HG02885 (cell line): ENCODE measurements at regions not wholly inside any gene's neighbourhood (a gene's known extent, or its start where the extent isn't known, plus 50 kb on each side); places are given as distances from the start of the nearest gene placed in this dataset.

Experiments used
- ATAC-seq: cut with Tn5 transposase; IDR thresholded peaks from one replicate; pipeline ENCODE4 v1.9.1; 2021; ENCODE audit warnings: mild to moderate bottlenecking; ENCODE audit not compliant: unreplicated experiment, poor library complexity

DNA sequence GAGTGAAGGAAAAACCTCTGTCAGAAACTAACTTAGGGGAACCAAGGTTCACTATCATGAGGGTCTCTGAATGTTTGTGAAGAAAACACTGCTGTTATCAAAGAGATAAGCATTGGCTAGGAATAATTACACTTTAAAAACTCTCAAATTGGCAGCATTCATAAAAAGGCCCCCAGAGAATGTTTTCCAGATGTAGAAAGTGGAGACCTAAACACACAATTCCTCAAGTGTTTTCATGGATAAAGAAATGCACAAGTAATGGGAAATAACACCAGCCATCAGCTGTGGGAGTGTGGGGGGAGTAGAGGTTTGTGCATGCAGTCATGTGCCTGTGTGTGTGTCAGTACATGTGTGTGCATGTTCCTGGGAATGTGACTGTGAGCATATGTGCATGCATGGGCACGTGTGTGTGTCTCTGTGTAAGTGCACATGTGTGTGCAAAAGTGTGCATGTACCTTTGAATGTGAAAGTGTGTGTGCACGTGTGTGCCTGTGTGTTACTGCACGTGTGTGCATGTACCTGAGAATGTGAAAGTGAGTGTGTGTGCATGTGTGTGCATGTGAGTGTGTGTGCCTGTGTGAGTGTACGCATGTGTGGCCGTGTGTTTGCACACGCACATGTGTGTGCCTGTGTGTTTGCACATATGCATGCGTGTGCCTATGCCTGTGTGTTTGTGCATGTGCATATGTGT is 854.3 kb upstream of the SALL3 start:
- no peak for ATAC-seq

DNA sequence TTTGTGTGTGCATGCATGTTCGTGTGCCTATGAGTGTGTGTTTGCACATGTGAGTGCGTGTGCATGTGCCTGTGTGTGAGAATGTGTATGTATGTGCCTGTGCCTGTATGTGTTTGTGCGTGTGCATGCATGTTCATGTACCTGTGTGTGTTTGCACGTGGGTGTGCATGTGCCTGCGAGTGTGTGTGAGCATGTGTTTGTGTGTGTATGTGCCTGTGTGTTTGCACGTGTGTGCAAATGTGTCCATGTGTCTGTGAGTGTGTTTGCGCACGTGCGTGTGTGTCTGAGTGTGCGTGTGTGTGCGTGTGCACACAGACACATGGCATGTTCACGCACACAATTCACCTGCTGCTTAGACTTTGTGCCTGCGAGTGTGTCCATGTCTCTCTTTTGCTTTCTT is 853.5 kb upstream of the SALL3 start:
- no peak for ATAC-seq

DNA sequence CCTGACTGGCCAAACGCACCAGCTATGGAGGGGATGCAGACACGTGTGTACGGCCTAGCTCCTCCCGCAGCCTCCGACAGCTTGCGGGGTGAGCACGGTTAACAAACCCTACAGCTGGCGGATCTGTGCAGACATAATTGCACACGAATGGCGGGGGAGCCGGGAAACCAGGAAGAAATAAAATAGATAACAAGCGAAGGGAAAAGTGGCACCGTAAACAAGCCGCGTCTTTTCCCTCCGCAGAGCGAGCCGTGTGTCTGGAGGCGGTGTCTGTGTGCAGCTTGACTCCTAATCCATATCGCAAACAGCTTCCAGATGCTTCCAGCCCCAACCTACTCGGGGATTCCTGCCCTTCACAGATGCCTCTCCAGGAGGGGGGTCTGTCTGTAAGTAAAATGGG is 853.1 kb upstream of the SALL3 start:
- no peak for ATAC-seq

DNA sequence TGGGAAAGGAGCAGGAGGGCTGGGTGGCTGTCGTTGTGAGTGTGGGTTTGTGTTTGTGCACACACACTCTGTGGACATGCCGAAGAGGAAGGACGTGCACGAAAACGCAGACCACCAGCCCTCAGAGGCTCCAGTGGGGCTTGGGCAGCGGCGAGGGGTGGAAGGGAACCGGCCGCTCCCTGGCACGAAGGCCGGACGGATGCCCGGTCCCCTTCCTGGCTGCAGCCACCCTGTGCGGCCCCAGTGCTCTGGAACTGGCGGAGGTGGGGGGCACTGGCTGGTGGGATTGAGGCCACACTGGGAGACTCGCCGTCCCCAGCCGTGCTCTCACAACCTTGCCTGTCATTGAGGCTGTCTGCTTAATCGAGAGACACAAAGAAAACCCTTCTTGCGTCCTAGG is 852.6 kb upstream of the SALL3 start:
- ATAC-seq: no peak

DNA sequence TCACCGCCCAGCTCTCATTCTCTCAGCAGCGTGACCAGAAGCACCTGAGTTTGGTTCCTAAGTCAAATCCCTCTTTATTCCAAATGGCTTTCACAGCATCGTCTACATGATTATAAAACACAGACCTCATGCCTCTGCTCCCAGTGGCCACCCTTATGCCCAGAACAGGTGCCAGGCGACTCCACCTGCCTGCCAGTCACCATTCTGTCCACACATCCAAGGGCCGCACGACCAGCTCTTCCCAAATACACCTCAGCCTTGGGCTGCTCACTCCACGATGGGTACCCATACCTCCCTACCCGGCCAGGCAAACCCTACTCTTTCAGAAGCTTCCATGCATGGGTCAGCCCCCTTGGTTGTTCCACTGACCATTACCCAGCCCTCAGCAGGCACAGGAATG is 851.6 kb upstream of the SALL3 start:
- no peak for ATAC-seq

DNA sequence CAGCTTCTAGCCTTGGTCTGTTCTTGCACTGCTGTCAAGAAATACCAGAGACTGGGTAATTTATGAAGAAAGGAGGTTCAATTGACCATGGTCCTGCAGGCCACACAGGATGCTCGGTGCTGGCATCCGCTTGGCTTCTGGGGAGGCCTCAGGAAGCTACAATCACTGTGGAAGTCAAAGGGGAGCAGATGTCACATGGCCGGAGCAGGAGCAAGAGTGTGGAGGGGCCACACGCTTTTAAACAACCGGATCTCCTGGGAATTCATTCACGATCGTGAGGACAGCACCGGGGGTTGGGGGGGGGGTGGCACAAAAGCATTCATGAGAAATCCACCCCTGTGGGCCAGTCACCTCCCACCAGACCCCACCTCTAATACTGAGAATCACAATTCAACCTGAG is 850.4 kb upstream of the SALL3 start:
- no peak for ATAC-seq

DNA sequence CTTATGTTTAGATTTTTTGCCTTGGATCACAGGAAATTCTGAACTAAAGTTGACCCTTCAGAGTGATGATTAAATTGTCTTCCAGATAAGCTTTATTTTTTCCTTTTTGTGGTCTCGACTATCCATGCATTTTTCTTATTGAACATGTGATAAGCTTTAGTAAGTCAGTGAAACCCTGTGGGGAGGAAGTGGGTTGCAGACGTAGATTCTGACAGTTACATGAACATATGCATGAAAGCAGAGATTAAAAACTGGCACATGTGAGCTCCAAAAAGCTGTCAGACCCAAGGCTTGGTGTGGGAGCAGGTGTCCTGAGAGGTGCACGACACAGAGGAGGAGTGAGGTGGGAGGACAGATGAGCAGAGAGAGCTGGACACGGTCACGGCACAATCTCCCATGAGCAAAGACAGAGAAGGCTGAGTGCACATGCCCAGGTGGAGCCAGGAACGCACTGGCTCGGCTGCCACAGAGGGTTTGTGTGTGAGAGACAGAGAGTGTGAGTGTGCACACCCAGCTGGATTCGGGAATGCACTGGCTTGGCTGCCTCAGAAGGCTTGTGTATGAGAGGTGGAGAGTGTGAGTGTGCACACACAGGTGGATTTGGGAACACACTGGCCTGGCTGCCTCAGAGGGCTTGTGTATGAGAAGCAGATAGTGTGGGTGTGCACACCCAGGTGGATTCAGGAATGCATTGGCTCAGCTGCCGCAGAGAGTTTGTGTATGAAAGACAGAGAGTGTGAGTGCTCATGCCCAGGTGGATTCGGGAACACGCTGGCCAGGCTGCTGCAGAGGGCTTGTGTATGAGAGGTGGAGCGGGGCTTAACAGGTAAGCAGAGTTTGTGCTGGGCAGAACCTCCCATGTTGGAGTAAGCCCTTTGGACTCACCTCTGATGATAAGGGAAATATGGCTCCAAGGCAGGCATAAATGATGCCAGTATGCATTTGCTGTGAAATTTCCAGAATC is 849.1 kb upstream of the SALL3 start:
- no peak for ATAC-seq

DNA sequence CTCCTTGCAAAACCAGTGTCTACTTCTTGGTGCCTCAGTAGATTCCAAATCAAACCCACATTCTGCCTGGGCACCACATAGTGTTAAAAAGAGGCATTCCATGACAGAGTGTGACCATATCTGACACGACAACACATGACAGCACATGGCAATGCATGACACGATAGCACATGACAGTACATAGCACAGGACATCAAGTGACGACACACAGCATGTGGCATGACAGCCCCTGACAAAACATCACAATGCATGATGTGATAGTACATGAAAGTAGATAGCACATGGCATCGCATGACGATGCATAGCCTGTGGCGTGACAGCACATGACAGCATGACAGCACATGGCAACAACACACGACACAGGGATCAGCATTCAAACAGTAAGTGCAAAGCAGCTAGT is 845.9 kb upstream of the SALL3 start:
- no peak for ATAC-seq

DNA sequence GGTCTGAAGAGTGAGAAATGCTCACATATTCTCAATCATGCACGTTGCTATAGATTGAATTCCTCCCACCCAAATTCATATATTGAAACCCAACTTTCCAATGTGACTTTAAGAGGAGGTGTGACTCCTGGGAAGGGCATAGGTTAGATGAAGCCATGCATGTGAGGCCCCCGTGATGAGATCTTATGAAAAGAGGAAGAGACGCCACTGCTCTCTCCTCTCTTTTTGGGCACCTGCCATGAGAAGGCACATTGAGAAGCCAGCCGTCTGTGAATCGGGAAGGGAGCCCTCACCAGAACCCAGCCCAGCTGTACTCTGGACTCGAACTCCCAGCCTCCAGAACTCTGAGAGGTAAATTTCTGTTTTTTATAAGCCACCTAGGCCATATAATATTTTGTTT is 842.6 kb upstream of the SALL3 start:
- no peak for ATAC-seq

DNA sequence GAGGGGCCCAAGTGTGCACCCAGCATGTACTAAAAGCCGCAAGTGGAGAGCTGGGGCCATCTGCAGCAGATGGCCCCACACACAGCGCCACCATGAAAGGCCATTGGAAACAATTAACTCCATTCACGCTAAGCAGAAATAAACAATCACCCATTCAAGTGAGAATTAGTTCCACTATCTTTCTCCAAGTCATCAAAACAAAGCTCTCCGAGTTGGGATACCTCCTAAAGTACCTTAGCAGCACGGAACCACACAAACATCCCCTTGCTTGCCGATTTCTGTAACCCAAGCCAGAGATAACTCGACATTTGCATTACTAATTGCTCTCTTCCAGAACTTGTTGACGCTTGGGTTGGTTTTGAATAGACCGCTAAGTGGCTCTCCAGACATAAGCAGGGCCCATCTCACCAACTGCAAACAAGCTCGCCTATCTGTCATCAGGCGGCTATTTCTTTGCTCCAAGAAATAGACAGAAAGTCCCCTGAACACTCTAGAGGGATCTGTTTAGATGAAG is 840.6 kb upstream of the SALL3 start:
- no peak for ATAC-seq

DNA sequence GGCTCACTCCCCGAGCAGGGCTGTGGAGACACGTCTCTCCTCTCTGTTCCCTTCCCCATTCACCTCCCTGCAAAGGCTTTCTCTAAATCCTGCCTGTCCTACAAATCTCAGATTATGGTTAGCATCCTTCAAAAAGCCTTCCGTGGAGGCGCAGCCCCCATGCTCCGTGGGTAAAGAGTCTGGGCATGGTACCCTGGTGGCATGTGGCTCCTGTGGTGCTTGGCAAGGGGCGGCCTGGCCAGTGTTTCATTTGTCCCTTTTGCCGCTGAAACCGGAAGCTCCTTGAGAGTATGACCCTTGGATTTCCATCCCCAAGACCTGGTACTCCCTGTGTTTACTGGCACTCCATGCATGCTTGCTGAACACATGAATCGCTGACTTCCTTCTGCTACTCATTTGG is 839.3 kb upstream of the SALL3 start:
- ATAC-seq: no peak

DNA sequence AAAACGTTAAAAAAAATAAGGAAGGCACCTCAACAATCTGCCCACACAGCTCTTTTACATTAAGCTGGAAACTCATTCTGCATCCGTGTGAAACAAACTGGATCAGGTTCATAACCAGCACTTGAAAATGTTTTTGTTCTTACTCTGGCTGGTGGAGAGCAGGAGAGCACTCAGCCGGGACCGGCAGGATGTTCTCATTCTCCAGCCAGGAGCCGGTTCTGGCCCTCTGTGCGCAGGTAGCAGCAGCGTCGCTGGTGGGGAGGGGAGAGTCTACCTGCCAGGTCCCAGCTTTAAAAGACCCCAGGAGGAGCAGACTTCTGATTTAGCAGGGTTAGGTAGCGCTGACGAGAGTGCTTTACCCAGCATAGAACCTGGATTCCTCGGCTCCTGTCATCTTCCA is 834.9 kb upstream of the SALL3 start:
- no peak for ATAC-seq

DNA sequence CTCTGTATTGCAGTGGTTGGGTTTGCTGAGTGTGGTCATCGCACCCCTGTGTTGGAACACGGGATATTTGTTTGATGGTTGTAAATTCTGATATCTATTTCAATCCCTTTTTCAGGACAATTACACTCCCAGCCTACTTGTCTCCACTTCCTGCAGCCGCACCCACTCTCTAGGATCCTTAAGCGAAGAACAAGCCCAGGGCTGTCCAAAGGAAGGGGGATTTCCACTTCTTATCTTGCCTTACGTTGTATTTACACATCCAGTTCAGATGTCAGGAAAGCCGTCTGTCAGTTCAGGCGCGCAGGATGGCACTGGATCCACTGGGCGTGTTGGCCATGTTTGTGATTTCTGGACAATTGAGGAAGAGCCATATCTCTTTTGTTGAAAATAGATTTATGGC is 834.5 kb upstream of the SALL3 start:
- no peak for ATAC-seq

DNA sequence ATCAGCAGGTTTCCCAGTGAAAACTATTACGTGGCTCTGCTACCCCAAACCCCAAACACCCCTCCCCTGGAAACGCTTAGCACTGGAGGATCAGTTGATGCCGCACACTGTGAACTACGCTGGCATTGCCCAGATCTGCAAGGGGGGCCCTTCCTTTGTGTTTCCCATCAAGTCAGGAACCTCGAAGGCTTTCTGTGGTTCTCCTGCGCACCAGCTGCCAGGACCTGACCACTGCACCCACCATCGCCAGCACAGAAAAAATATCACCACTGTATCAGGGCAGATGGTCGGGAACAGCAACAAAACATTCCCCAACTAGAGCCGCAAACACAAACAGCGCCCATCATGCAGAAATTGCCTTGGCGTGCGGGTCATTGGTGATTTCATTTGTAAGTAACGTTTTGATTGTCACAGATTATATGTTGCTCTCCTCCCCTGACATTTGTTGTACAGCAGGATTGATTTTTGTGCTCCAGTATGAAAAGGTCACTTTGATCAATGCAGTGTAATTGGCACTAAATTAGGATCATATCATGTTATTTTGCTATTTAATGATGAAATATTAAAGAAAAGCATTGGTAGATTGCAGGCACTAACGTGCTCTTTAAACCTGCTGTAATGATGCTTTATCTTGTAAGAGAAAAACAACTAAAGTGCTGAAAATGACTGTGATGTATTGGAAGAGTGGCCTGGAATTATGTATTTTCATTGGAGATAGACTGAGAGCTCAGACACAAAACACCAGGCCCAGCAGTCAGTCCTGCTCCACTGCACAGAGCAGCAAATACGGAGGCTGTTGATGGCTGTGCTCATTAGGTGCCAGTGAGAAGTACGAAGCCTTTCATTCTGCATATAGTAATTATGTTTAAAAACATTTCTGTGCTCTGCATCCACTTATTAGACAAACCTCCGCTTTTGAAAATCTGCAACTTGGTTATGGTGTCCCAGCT is 833.2 kb upstream of the SALL3 start:
- ATAC-seq: no peak

DNA sequence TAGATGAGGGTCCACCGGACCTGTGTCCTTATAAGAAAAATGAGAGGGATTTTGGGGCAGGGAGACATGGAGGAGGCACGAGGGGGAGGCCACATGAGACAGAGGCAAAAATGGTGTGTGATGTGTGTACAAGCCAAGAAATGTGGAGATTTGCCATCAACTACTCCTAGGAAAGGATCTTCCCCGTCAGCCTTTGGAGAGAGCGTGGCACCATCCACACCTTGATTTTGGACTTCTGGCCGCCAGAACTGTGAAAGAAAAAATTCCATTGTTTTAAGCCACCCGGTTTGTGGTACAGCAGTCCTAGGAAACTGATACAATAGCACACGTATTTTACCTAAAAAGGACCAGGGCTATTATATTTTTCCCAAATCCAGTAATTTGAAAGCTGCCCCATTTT is 829.0 kb upstream of the SALL3 start:
- ATAC-seq: no peak

DNA sequence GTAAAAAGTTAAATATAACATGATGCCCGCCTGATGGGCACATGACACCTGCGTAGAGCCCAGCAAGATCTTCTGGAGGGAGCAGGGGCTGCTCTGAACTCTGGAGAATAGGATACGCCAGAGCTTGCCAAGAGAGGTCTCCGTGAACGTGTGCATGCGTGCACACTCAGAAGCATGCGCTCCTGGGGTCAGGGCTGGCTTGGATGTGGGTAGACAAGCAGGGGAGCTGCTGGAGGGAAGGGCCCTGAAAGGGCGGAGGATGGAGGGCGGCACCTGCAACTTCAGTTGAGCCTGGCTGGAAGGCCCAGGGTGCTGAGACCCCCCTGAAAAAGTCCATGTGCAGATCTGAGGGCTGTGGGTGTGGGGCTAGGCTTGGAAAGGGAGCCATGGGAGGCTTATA is 828.4 kb upstream of the SALL3 start:
- ATAC-seq: no peak

DNA sequence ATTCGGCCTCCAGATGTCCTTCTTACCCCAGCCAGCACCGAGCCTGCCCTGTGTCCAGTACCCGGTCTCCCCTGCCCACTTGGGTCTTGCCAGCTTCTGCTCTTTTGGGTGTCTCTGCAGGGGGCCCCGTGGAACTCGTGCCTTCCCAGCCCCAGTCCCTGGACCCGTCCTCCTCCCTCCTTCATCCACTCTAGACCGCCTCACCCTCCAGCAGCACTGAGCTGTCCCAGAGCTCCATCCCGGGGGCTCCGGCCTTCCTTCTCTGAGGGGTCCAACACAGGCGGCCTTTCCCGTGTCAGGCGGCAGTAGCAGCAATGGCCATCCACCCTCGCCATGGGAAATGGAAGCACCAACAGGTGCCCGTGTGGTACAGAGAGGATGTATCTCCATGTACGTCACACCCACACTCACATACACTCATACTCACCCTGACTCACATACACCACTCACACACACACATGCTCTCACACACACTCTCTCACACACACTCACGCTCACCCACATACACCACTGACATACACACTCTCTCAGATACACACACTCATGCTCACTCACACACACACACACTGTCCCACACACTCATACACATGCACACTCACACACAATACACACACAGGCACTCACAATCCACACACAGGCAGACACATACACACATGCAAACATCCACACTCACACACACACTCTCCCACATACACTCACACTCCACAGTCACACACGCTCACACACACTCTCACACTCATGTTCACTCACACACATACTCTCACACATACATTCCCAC is 827.5 kb upstream of the SALL3 start:
- no peak for ATAC-seq

DNA sequence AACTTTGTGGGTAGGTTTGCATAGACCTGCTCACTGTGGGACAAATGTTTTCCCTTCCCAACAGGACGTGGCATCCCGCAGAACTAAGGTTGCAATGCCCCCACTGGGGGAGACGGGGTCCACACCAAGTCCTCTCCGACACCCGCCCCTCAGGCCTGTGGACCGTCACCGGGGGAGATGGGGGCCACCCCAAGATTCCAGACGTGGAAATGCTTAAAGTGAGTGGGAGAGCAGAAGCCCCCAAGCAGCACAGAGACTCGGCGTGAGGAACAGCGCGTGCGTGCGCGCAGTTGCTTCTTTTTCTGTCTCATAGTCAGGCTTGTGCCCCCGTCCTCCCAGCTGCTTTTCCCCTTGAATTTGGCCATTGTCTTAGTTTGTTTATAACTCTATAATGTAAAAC is 826.3 kb upstream of the SALL3 start:
- no peak for ATAC-seq

DNA sequence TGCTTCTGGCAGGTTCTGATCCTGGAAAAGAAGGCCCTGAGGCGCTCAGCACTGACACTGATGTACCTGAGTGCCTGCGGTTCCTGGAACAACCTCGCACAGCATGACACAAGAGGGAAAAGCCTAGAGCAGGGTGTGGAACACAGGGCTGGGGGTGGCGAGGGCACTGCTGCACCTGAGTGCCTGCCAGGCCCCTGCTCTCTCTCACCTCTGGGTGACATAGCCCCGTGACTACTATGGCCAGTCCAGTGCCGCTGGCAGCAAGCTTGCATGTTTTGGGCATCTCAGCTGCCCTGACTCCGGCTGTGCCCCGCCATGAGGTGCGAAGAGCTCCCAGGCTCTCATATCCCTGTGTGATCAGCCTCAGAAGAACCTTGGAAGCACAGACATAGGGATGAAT is 825.2 kb upstream of the SALL3 start:
- no peak for ATAC-seq

DNA sequence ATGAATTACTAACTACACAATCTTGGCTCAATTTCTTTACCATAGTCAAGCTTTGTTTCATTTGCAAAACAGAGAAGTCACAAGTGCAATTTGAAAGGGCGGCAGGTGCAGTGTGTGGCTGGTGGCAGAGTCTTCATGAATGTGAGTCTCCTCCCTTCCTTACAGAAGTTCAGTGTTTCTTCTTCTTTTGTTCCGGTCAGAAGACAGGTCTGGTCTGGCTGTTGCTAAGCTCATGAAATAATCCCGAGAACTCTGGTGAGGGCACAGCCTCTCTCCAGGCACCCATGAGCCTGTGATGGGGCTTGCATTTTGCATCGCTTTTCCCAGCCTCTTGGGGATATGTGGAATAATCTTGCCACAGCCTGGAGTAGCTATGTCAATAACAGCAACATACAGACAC is 824.8 kb upstream of the SALL3 start:
- no peak for ATAC-seq
